ENCODE measurements at regions not wholly inside any gene's neighbourhood (a gene's known extent, or its start where the extent isn't known, plus 50 kb on each side); places are given as distances from the start of the nearest gene placed in this dataset.

GRCh38 chr13:112012016-112012704, 54.8 kb upstream of the SOX1 start:
- TF ChIP-seq, protein P1, sequence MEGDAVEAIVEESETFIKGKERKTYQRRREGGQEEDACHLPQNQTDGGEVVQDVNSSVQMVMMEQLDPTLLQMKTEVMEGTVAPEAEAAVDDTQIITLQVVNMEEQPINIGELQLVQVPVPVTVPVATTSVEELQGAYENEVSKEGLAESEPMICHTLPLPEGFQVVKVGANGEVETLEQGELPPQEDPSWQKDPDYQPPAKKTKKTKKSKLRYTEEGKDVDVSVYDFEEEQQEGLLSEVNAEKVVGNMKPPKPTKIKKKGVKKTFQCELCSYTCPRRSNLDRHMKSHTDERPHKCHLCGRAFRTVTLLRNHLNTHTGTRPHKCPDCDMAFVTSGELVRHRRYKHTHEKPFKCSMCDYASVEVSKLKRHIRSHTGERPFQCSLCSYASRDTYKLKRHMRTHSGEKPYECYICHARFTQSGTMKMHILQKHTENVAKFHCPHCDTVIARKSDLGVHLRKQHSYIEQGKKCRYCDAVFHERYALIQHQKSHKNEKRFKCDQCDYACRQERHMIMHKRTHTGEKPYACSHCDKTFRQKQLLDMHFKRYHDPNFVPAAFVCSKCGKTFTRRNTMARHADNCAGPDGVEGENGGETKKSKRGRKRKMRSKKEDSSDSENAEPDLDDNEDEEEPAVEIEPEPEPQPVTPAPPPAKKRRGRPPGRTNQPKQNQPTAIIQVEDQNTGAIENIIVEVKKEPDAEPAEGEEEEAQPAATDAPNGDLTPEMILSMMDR (IDR thresholded peaks at IDR 0.05; ENCODE audit: unreplicated experiment) = no peak
- no peak for DNase-seq (ENCODE audit: low spot score in 2 of 2, unreplicated experiment in 2 of 2)
- Mint-ChIP-seq H3K4me1 (no peaks in the 10 kb centered on the region), H3K9me3 (peaks cover 9% of the 10 kb centered on the region), H3K27ac (no peak overlapping the region), H3K4me3 (no peak overlapping the region), H3K27me3 (ENCODE audit: low read depth) (peaks cover 17% of the 10 kb centered on the region), H3K36me3 (no peaks in the 10 kb centered on the region)

DNA sequence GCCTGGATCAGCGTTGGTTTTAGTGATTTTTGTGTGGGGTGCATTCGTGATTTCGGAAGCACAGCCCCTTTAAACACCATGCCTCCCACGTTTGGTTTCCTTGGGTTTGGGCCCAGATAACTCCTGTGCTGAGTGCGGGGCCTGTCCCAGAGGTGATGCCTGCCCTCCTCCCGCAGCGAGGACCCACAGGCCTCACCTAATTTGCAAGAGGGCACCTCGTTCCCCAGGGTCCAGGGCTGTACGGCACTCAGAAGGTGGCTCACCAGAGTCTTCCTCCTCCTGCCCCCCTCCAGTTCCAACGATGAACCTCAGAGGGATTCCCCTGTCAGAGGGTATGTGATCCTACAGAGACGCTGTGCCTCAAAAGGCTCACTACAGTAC, 54.3 kb upstream of the SOX1 start:
- Mint-ChIP-seq H3K9me3 (peaks cover 9% of the 10 kb centered on the region), H3K27me3 (ENCODE audit: low read depth) (peaks cover 21% of the 10 kb centered on the region), H3K4me3 (no peak overlapping the region), H3K27ac (no peak overlapping the region), H3K36me3 (no peaks in the 10 kb centered on the region), H3K4me1 (no peaks in the 10 kb centered on the region)
- DNase-seq (ENCODE audit: low spot score in 2 of 2, unreplicated experiment in 2 of 2) = no peak
- TF ChIP-seq, protein P1 (IDR thresholded peaks at IDR 0.05; ENCODE audit: unreplicated experiment) = no peak

- DNase-seq (ENCODE audit: low spot score in 2 of 2, unreplicated experiment in 2 of 2) = no peak
- TF ChIP-seq, protein P1 (IDR thresholded peaks at IDR 0.05; ENCODE audit: unreplicated experiment) = no peak
- Mint-ChIP-seq H3K27ac (no peak overlapping the region), H3K36me3 (no peaks in the 10 kb centered on the region), H3K4me1 (no peaks in the 10 kb centered on the region), H3K4me3 (no peak overlapping the region), H3K27me3 (ENCODE audit: low read depth) (peaks cover 20% of the 10 kb centered on the region), H3K9me3 (peaks cover 13% of the 10 kb centered on the region)
Observed at GRCh38 chr13:112013665-112014064, 53.3 kb upstream of the SOX1 start.

DNA sequence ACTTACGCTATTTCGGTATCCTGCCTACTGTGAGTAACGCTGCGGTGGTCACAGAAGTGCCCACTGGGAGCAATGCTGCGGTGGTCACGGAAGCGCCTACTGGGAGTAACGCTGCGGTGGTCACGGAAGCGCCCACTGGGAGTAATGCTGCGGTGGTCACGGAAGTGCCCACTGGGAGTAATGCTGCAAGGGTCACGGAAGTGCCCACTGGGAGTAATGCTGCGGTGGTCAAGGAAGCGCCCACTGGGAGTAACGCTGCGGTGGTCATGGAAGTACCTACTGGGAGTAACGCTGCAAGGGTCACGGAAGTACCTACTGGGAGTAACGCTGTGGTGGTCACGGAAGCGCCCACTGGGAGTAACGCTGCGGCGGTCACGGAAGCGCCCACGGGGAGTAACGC, 52.1 kb upstream of the SOX1 start:
- no peak for DNase-seq (ENCODE audit: low spot score in 2 of 2, unreplicated experiment in 2 of 2)
- no peaks in the 10 kb centered on the region for H3K36me3 Mint-ChIP-seq
- H3K9me3 Mint-ChIP-seq = peaks cover 18% of the 10 kb centered on the region
- no peak overlapping the region for H3K27ac Mint-ChIP-seq
- H3K4me3 Mint-ChIP-seq = no peak overlapping the region
- no peaks in the 10 kb centered on the region for H3K4me1 Mint-ChIP-seq
- TF ChIP-seq, protein P1 (IDR thresholded peaks at IDR 0.05; ENCODE audit: unreplicated experiment) = no peak
- H3K27me3 Mint-ChIP-seq (ENCODE audit: low read depth) = peaks cover 21% of the 10 kb centered on the region
